Femur (tissue), 1 donor: ENCODE measurements at regions not wholly inside any gene's neighbourhood (a gene's known extent, or its start where the extent isn't known, plus 50 kb on each side); places are given as distances from the start of the nearest gene placed in this dataset.

Experiments
- DNase-seq: peaks from one replicate; pipeline ENCODE4 v3.0.0-alpha.2; 2017

GRCh38 chrX:39755143-39756032, 342.4 kb downstream of the BCOR start:
- DNase-seq: peak; percentile 87

DNA sequence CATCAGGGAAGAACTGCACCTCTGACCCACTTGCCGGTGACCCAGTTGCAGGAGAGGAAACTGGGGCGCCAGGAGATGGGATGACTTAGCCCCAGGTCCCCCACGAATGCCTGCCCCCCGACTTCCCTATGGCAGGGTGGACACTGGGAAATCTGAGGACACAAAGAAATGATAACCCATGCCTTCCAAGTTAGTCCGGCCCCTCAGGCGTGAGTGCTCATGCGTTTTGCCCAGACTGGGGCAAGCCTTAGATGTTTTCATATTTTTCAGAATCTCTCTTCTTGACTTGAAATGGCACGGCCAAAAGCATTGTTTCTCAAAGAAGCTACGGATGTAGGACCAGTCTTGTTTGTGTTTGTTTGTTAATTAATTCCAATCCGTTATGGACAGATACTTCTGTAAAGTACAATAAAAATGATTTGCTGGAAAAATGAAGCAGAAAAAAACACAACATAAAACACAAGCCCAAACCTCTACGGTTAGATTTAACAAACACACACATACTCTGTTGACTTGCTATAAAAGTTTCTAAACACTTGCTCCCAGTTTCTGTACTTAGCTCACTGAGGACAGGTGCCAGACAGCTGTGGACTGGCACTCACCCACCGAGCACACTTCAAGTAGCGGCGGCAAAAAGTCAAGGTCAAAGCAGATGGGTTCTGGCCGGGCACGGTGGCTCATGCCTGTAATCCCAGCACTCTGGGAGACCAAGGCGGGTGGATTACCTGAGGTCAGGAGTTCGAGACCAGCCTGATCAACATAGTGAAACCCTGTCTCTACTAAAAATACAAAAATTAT, 341.5 kb downstream of the BCOR start:
- peak; percentile 59 for DNase-seq

DNA sequence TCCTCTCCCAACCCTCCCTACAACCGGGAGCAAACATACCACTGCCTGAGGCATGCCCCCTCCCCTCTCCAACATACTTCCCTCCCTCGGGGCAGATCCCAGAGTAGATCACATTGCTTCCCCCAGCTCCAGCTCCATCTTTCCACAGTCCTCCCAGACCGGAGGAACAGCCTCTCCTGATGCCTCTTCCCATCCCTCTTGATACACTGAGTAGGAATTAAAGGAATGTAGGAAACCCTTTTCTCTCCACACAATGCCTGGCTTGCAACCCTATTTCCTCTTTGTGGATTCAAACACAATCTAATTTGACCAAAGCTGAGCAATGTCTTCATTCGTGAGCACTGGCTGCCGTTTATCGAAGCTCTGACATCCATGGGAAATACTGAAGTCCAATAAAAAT, 339.8 kb downstream of the BCOR start:
- DNase-seq: no peak

- DNase-seq: no peak
Measured at GRCh38 chrX:39758791-39759525, 338.8 kb downstream of the BCOR start.

DNA sequence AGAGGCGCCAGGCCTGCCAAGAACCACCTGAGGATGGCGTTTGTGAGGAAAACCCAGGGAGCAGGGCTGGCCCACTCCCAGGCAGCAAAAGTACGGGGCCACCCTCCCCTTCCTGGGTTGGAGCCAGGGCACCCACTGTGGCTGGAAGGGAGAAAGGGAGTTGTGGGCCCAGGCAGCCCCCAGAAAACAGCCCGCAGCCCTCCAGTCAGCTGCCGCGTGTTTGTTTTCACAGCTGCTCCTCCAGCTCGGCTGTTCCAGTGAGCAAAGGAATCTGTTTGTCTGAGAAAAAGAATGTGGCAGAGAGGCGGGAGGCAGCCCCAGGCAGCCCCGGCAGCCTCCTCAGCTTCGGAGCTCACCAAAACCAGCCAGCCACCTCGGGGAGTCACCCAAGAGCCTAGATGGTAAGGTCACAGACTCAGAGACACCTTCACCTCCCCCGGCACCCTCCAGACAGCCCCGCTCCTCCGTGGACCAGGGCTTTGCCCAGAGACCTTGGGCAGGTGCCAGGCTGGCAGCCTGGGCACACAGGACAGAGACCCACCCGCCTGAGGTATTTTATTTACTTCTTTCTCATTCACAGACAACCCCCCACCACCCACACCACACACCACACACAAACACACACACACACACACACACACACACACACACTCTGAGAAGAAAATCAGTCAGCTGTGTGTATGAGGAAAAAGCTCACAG, 338.1 kb downstream of the BCOR start:
- peak; percentile 74 for DNase-seq

DNA sequence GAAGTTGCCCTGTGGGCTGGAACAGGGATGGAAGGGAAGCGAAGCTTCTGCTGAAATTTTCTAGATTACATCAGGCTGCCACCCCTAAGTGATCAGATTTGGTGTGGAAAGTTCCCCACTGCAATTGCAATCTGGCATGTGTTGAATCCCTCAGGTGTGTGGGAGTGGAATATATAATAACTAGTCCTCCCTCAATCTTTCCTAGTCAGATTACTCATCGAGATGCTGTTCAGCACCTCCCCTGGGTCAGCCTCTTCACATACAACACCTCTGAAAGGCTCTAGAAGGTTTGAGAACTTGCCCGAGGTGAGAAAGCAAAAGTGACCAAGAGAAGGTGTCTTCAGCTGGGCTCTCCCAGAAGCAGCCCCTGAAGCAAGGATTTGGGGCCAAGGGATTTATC, 336.8 kb downstream of the BCOR start:
- no peak for DNase-seq

DNA sequence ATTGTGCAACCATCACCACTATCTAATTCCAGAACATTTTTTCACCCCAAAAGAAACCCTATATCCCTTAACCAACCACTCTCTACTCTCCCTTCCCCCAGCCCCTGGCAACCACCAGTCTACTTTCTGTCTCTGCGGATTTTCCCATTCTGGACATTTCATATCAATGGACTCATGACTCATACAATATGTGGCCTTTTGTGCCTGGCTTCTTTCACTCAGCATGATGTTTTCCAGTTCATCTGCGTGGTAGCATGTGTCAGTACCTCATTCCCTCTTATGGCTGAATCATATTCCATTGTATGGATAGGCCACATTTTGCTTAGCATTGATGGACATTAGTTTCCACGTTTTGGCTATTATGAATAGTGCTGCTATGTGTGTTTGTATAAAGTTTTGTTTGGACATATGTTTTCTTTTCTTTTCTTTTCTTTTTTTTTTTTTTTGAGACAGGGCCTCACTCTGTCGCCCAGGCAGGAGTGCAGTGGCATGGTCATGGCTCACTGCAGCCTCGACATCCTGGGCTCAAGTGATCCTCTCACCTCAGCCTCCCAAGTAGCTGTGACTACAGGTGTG, 335.4 kb downstream of the BCOR start:
- DNase-seq: no peak

DNA sequence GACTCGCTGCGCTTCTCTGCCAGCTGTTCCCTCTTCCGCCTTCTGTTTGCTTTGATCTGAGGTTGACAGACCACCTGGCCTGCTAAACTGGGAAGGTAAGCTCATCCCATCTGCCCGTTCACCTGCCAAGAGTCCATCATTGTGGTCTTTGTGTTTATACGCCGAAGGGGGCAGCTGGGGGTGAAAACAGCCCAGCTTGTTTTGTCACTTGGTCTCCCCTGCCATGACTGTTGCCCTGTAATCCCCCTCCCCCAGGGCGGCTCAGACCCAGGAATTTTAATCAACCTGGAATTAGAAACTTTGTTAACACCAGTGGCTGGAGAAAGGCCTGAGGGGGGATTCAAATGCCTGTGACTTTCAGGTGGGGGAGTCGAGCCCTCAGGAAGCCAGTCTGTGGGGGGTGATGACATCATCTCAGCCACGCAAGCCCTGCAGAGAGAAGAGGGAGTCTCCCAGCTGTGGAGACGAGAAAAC, 333.3 kb downstream of the BCOR start:
- DNase-seq: no peak

DNA sequence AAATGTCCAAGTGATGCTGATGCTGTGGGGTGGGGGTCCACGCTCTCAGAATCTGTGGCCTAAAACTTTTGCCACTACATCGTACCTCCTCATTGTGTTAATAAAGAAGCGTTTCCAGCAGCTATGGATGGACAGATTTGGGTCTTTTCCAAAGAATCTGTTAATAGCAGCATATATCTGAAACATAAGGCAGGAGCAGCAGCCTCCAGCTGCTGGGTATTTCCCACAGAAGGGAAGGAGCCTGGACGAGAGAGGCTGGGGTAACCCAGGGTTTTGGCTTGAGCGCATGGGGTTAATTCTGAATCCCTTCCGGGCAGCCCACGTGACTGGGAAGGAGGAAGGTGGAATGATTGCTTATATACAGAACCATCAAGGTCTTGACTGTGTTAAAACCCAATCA, 332.4 kb downstream of the BCOR start:
- no peak for DNase-seq

DNA sequence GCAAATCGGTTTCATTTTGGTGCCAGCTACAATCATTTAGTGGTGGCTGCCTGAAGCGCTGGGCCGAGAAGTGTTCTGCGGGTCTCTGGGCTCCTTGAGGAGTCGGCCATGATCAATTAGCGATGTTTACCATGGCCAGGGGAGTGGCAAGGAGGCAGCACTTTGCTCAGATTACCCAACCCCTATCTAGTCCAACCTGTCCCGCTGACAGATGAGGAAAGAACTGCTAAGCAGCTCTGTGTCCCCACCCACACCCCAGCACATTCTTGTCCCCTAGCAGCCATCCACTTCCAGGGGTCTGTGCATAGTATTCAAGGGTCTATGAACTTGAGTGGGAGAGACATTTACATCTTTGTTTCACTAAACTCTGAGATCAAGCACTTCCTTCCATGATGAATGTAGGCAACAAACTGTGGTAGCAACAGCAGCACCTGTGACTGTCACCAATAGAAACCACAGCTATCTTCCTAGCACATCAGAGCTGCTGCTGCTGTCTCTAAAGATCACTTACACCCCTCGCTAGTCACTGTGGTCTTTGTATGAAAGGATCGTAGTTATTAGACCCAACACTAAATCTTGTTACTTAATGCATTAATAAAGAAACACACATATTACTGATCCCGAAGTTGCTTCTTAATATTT, 331.6 kb downstream of the BCOR start:
- no peak for DNase-seq

DNA sequence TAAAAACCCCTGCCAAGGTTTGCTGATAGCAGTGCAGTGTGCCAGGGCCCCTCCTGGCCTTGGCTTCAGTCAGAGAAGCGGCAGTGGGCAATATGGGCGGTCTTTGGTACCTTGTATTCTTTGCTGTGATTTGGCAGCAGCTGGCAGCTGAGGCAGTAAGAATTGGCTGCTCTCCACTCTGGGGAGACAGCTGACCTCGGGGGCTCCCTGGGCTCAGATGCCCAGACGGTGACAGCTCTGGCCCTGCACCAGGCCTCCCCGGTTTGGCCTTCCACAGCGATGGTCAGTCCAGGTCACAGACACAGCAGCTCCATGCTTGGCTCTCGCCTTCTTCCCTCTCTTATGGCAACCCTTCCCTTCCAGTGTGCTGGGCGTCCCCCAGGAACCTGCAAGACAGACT, 330.9 kb downstream of the BCOR start:
- DNase-seq: peak; percentile 62

DNA sequence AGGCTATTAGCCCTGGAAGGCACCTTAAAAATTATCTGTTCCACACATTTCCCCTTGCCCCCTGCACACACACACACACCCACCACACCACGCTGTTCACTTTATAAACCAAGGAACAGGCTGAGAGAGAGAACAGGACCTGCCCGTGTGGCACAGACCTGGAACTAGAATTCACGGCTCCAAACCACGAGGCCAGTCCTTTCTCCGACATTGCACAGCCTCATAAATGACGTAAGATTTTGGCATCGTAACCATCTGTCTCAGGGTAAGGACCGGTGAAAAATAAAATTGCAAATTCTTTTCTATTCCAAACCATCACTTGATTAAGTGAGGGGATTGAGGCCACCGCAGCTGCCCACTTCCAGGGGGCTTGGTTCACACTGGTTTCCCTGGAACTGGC, 330.3 kb downstream of the BCOR start:
- DNase-seq: no peak

- no peak for DNase-seq
Measured at GRCh38 chrX:39769748-39770147, 328.0 kb downstream of the BCOR start.

DNA sequence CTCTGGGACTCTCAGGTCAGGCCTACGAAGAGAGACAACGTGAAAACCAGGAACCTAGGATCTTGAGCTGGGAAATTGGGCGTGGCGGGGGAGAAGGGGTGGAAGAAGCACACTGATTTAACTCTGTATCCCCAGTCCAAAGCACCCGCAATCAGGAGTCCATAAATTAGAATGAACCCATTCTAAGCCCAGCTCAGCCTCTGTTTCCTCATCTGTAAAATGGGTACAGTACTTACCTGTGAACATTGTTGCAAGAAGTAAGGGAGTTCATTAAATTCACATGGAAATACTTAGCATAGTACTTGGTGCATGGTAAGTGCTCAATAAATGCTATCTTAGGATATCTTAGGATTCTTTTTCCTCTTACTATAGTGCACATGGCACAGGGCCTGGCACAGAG, 326.7 kb downstream of the BCOR start:
- no peak for DNase-seq

GRCh38 chrX:39772057-39772832, 325.5 kb downstream of the BCOR start:
- peak; percentile 36 for DNase-seq

- DNase-seq: no peak
Measured at GRCh38 chrX:39773150-39773549, 324.6 kb downstream of the BCOR start.

GRCh38 chrX:39773923-39774773, 323.6 kb downstream of the BCOR start:
- no peak for DNase-seq

GRCh38 chrX:39774774-39775328, 322.9 kb downstream of the BCOR start:
- no peak for DNase-seq

DNA sequence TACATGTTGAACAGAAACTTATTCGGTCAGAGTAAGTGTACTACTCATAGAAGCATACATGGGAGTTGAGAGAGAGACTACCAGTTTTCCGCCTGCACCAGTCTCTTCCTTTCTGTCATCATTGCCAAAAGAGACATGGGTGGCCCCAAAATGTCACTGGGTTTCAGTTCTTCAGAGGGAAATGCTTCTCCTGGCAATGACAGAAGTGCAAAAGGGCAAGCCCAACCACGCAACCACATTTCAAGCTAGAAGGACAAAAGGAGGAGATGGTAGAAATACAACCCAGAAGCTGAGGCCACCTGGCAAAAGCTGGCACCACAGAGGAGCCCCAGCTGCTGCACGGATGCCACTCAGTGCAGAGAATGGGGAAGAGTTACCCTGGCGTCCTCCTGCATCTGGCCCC, 320.1 kb downstream of the BCOR start:
- no peak for DNase-seq
